ENCODE measurements at regions not wholly inside any gene's neighbourhood (a gene's known extent, or its start where the extent isn't known, plus 50 kb on each side); places are given as distances from the start of the nearest gene placed in this dataset.
A peak's percentile ranks its signal among the peaks of the same experiment; 100 is the strongest.

GRCh38 chr1:95326023-95326422 lies 92.0 kb downstream of the RWDD3 start:
- DNase-seq (ENCODE audit: low read depth in 1 of 2, low spot score in 2 of 2) = no peak
- no peak overlapping the region for H3K14ac ChIP-seq (ENCODE audit: insufficient read length)
- peak overlapping the region; percentile 9; the same call in 1 of the 2 replicates for H3K18ac ChIP-seq (ENCODE audit: extremely low read depth, low read length)
- no peak overlapping the region for H3K4ac ChIP-seq (replicated peaks; ENCODE audit: insufficient read length, low read depth, low read length)
- no peaks in the 10 kb centered on the region for H3K79me1 ChIP-seq (ENCODE audit: low read depth, low read length)
- H3K79me2 ChIP-seq (ENCODE audit: control insufficient read depth in 1 of 2, insufficient read depth in 2 of 2, low read length in 2 of 2) = no peaks in the 10 kb centered on the region
- no peak overlapping the region for H2BK120ac ChIP-seq (replicated peaks; ENCODE audit: low read depth, low read length)
- H4K8ac ChIP-seq (ENCODE audit: extremely low read depth, insufficient read depth, low read length) = no peak overlapping the region
- H3K36me3 ChIP-seq (ENCODE audit: control insufficient read depth in 2 of 4, insufficient read depth in 4 of 4, low read length in 3 of 4) = no peaks in the 10 kb centered on the region; a peak in 1 of 8 replicates
- no peak overlapping the region for H2BK5ac ChIP-seq (ENCODE audit: low read depth, low read length)
- no peaks in the 10 kb centered on the region for H3K27me3 ChIP-seq (replicated peaks in 1 of 4; ENCODE audit: control insufficient read depth in 3 of 4, extremely low read depth in 1 of 4, insufficient read depth in 3 of 4, low read length in 3 of 4)
- POLR2A ChIA-PET (ENCODE audit: partially characterized antibody) = no interaction called here
- H2BK12ac ChIP-seq (ENCODE audit: low read depth, low read length) = no peak overlapping the region
- no peak overlapping the region for H4K91ac ChIP-seq (replicated peaks; ENCODE audit: insufficient read length, low read length)
- H3K56ac ChIP-seq (replicated peaks; ENCODE audit: insufficient read length, low read depth, low read length) = no peak overlapping the region
- FAIRE-seq = no peak
- WGBS, 2 experiments (ENCODE audit: extremely low coverage in 1 of 2, insufficient coverage in 1 of 2, insufficient read length in 1 of 2, insufficient replicate concordance in 2 of 2, low coverage in 1 of 2, low lambda C conversion rate in 2 of 2, missing lambda C conversion rate in 1 of 2) = 92% methylated on average over 4 of the region's 4 CpGs; no CpG with 5 or more reads in 1 of the 2 experiments
- H2AFZ ChIP-seq (ENCODE audit: low read length) = peak overlapping the region; percentile 92
- H3K4me2 ChIP-seq (ENCODE audit: insufficient read depth in 1 of 2, low read depth in 2 of 2, low read length in 2 of 2) = no peak overlapping the region
- H2AK5ac ChIP-seq (ENCODE audit: low read depth, low read length) = no peak overlapping the region
- H4K20me1 ChIP-seq (replicated peaks in 1 of 2; ENCODE audit: control insufficient read depth in 1 of 2, insufficient read depth in 2 of 2, low read length in 2 of 2) = no peaks in the 10 kb centered on the region
- H2BK20ac ChIP-seq (ENCODE audit: low read length) = no peak overlapping the region
- CTCF ChIA-PET (ENCODE audit: partially characterized antibody) = no interaction called here
- no peak overlapping the region for H2BK15ac ChIP-seq (ENCODE audit: low read length)
- H4K5ac ChIP-seq (ENCODE audit: insufficient read length, low read depth, low read length) = no peak overlapping the region
- no peak for TF ChIP-seq SAP30 (IDR thresholded peaks at IDR 0.05; ENCODE audit: insufficient read depth, insufficient replicate concordance, low read length)
- H3K23ac ChIP-seq (ENCODE audit: insufficient read length) = no peak overlapping the region
- H3K9me3 ChIP-seq (ENCODE audit: insufficient read depth in 2 of 2, low read depth in 1 of 2, low read length in 1 of 2) = no peaks in the 10 kb centered on the region
- no peak overlapping the region for H3K27ac ChIP-seq (ENCODE audit: low read depth, low read length)
- H3K9ac ChIP-seq (replicated peaks in 1 of 4; ENCODE audit: extremely low read depth in 1 of 4, low read depth in 3 of 4, low read length in 3 of 4) = no peak overlapping the region
- 0 out of 7 replicates have a peak, but pooled peaks cover 0 to 3% (median 0%) of the 10 kb centered on the region in 4 experiments for H3K4me1 ChIP-seq (replicated peaks in 1 of 4; ENCODE audit: control insufficient read depth in 3 of 4, insufficient read depth in 4 of 4, low read length in 3 of 4)
- H3K23me2 ChIP-seq (ENCODE audit: low read depth, low read length) = no peaks in the 10 kb centered on the region
- H3K4me3 ChIP-seq (ENCODE audit: extremely low read depth in 1 of 4, insufficient read depth in 2 of 4, low read depth in 3 of 4, low read length in 4 of 4) = no peak overlapping the region

All from H1 (cell line).